ENCODE measurements at regions not wholly inside any gene's neighbourhood (a gene's known extent, or its start where the extent isn't known, plus 50 kb on each side); places are given as distances from the start of the nearest gene placed in this dataset.
A peak's percentile ranks its signal among the peaks of the same experiment; 100 is the strongest.
"Not testable (repeated sequence)": the region's sequence is repeated elsewhere in the genome, so short reads cannot be mapped to it uniquely, and the experiment has no call there.

DNA sequence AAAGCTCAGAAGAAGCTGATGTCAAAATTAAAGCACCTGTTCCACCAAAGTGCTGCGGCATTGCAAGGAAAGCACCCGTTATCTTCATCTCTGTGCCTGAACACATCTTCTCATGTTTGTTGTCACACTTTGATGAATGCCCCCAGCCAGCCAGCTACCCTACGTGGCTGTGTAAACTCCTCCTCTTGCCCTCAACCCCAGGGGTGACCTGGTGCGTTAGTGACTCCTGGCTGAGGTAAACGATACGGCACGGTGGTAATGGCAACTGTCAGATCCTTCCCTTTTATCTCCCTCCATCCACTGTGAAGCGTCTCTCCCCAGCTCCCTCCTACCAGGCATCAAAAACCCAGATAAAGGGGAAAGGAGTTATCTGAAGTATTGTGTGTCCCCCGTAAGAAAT, 90.6 kb upstream of the WWC2 start:
- peaks cover 0 to 17% (median 3%) of the 10 kb centered on the region in 5 experiments for H3K27me3 ChIP-seq (replicated peaks in 2 of 5; ENCODE audit: control insufficient read depth in 4 of 5, insufficient read depth in 5 of 5, low read length in 4 of 5)
- no peaks in the 10 kb centered on the region for H3K9me3 ChIP-seq (ENCODE audit: control extremely low read depth in 1 of 5, control insufficient read depth in 4 of 5, insufficient read depth in 2 of 5, low read depth in 1 of 5, low read length in 4 of 5)
- no peaks in the 10 kb centered on the region for H3K4me1 ChIP-seq (ENCODE audit: control extremely low read depth in 1 of 4, control insufficient read depth in 4 of 4, insufficient read depth in 4 of 4, low read length in 3 of 4)
- H3K4me3 ChIP-seq (ENCODE audit: control insufficient read depth in 1 of 7, extremely low read depth in 1 of 7, insufficient read depth in 4 of 7, low read depth in 2 of 7, low read length in 6 of 7): no peak overlapping the region
- POLR2A ChIA-PET: interaction anchor here (0.6 kb wide), 1 partner anchor 704 kb away, joined by 5 read pairs; no protein-coding TSS in a partner anchor
- H3K36me3 ChIP-seq (ENCODE audit: control insufficient read depth in 4 of 4, insufficient read depth in 4 of 4, low read length in 3 of 4): no peaks in the 10 kb centered on the region
- CTCF ChIA-PET: no interaction called here
- H3K27ac ChIP-seq (ENCODE audit: insufficient read depth in 1 of 2, low read depth in 1 of 2, low read length in 2 of 2, poor library complexity in 1 of 2, severe bottlenecking in 2 of 2): no peak overlapping the region
- WGBS (ENCODE audit: insufficient coverage): 77% methylated on average over 3 of the region's 9 CpGs
- DNase-seq: no peak

DNA sequence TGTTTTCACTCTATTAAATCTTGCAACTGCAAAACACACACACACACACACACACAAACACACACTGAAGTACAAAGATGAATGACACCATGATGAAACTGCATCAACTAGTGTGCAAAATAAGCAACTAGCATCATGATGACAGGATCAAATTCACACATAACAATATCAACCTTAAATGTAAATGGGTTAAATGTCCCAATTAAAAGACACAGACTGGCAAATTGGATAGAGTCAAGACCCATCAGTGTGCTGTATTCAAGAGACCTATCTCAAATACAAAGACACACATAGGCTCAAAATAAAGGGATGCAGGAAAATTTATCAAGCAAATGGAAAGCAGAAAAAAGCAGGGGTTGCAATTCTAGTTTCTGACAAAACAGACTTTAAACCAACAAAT, 87.2 kb upstream of the DCTD start:
- POLR2A ChIA-PET; H3K4me1 ChIP-seq (ENCODE audit: control extremely low read depth in 1 of 4, control insufficient read depth in 4 of 4, insufficient read depth in 4 of 4, low read length in 3 of 4); H3K4me3 ChIP-seq (ENCODE audit: control insufficient read depth in 1 of 7, extremely low read depth in 1 of 7, insufficient read depth in 4 of 7, low read depth in 2 of 7, low read length in 6 of 7); H3K27me3 ChIP-seq (replicated peaks in 2 of 5; ENCODE audit: control insufficient read depth in 4 of 5, insufficient read depth in 5 of 5, low read length in 4 of 5); CTCF ChIA-PET; H3K27ac ChIP-seq (ENCODE audit: insufficient read depth in 1 of 2, low read depth in 1 of 2, low read length in 2 of 2, poor library complexity in 1 of 2, severe bottlenecking in 2 of 2); H3K36me3 ChIP-seq (ENCODE audit: control insufficient read depth in 4 of 4, insufficient read depth in 4 of 4, low read length in 3 of 4); H3K9me3 ChIP-seq (ENCODE audit: control extremely low read depth in 1 of 5, control insufficient read depth in 4 of 5, insufficient read depth in 2 of 5, low read depth in 1 of 5, low read length in 4 of 5); DNase-seq: not testable (repeated sequence)

DNA sequence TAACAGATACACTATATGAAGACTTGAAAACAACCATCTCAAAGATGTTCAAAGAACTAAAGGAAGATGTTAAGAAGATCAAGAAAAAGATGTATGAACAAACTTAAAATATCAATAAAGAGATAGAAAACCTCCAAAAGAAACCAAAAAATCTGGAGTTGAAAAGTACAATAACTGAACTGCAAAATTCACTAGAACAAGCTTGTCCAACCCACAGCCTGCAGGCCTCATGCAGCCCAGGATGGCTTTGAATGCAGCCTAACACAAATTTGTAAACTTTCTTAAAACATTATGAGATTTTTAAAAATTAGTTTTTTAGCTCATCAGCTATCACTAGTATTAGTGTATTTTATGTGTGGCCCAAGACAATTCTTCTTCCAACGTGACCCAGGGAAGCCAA, 77.0 kb upstream of the DCTD start:
- Histone ChIP-seq H3K9me3 (ENCODE audit: control extremely low read depth in 1 of 5, control insufficient read depth in 4 of 5, insufficient read depth in 2 of 5, low read depth in 1 of 5, low read length in 4 of 5) (peaks cover 0 to 11% (median 5%) of the 10 kb centered on the region in 5 experiments), H3K4me3 (ENCODE audit: control insufficient read depth in 1 of 7, extremely low read depth in 1 of 7, insufficient read depth in 4 of 7, low read depth in 2 of 7, low read length in 6 of 7) (no peak overlapping the region), H3K4me1 (ENCODE audit: control extremely low read depth in 1 of 4, control insufficient read depth in 4 of 4, insufficient read depth in 4 of 4, low read length in 3 of 4) (no peaks in the 10 kb centered on the region), H3K27ac (ENCODE audit: insufficient read depth in 1 of 2, low read depth in 1 of 2, low read length in 2 of 2, poor library complexity in 1 of 2, severe bottlenecking in 2 of 2) (no peak overlapping the region), H3K36me3 (ENCODE audit: control insufficient read depth in 4 of 4, insufficient read depth in 4 of 4, low read length in 3 of 4) (no peaks in the 10 kb centered on the region), H3K27me3 (replicated peaks in 2 of 5; ENCODE audit: control insufficient read depth in 4 of 5, insufficient read depth in 5 of 5, low read length in 4 of 5) (no peaks in the 10 kb centered on the region)
- DNase-seq: no peak
- CTCF ChIA-PET: no interaction called here
- WGBS (ENCODE audit: insufficient coverage): no CpG with 5 or more reads among the region's 1 CpG
- POLR2A ChIA-PET: no interaction called here

DNA sequence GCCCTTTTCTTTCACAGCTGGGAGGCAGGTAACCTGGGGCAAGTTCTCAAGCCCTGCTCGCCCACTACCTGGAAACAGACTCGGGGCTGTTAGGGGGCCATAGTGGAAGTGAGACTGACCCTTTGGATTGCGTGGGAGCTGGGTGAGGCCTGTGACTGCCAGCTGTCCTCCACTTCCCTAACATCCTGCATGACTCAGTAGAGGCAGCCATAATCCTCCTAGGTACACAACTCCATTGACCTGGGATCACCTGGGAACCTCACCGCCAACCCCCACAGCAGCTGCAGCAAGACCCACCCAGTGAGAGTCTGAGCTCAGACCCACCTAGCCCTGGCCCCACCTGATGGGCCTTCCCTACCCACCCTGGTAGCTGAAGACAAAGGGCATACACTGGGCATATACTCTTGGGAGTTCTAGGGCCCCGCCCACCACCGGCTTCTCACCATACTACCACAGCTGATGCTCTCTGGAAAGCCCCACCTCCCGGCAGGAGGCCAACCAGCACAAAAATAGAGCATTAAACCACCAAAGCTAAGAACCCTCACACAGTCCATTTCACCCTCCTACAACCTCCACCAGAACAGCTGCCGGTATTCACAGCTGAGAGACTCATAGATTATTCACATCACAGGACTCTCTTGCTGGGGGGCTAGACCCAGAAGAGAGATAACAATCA, 61.1 kb upstream of the DCTD start:
- CTCF ChIA-PET: interaction anchor here (2.1 kb wide), 1 partner anchor 278 kb away, joined by 6 read pairs; no protein-coding TSS in a partner anchor
- DNase-seq: no peak
- WGBS (ENCODE audit: insufficient coverage): 100% methylated on average over 6 of the region's 8 CpGs
- Histone ChIP-seq H3K27ac (ENCODE audit: insufficient read depth in 1 of 2, low read depth in 1 of 2, low read length in 2 of 2, poor library complexity in 1 of 2, severe bottlenecking in 2 of 2) (no peak overlapping the region), H3K9me3 (ENCODE audit: control extremely low read depth in 1 of 5, control insufficient read depth in 4 of 5, insufficient read depth in 2 of 5, low read depth in 1 of 5, low read length in 4 of 5) (no peaks in the 10 kb centered on the region), H3K4me1 (ENCODE audit: control extremely low read depth in 1 of 4, control insufficient read depth in 4 of 4, insufficient read depth in 4 of 4, low read length in 3 of 4) (peaks cover 6 to 17% (median 12%) of the 10 kb centered on the region in 4 experiments), H3K4me3 (ENCODE audit: control insufficient read depth in 1 of 7, extremely low read depth in 1 of 7, insufficient read depth in 4 of 7, low read depth in 2 of 7, low read length in 6 of 7) (no peak overlapping the region), H3K27me3 (replicated peaks in 2 of 5; ENCODE audit: control insufficient read depth in 4 of 5, insufficient read depth in 5 of 5, low read length in 4 of 5) (no peaks in the 10 kb centered on the region), H3K36me3 (ENCODE audit: control insufficient read depth in 4 of 4, insufficient read depth in 4 of 4, low read length in 3 of 4) (no peaks in the 10 kb centered on the region)
- POLR2A ChIA-PET: no interaction called here

DNA sequence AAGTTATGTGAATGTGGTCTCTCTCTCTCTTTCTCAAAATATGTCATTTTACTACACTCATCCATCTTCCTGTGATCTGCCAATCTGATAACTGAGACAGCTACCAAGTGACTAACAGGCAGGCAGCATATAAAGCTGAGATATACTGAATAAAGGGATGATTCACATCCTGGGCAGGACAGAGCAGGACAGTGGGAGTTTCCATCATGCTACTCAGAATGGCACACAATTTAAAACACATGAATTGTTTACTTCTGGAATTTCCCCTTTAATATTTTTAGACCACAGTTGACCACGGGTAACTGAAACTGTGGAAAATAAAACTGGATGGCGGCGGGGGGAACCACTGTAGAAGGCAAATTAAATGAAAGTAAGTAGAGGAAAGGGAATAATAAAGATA, 58.6 kb upstream of the DCTD start:
- Histone ChIP-seq H3K4me3 (ENCODE audit: control insufficient read depth in 1 of 7, extremely low read depth in 1 of 7, insufficient read depth in 4 of 7, low read depth in 2 of 7, low read length in 6 of 7) (peak overlapping the region in 2 of 7 experiments; percentile 33 to 34), H3K27ac (ENCODE audit: insufficient read depth in 1 of 2, low read depth in 1 of 2, low read length in 2 of 2, poor library complexity in 1 of 2, severe bottlenecking in 2 of 2) (peak overlapping the region in 1 of 2 experiments; percentile 58)
- no CpG with 5 or more reads among the region's 3 CpGs for WGBS (ENCODE audit: insufficient coverage)

DNA sequence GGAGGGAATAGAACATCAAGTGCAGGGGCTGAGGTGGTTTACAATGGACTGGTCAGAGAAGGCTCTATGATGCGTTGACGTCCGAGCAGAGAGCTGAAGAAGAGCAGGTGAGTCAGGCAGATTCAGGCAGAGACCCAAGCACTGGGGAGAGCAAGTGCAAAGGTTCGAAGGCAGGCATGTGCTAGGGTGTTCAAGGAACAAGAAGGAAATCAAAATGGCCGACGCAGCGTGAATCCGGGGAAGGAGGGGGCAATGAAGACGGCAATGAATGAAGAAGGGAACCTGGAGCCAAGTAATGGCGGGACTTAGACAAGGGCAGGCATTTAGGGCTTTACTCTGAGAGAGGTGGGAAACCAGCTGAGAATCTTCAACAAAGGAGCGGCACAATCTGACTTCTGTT, 56.8 kb upstream of the DCTD start:
- no peak overlapping the region for H3K27ac ChIP-seq (ENCODE audit: insufficient read depth in 1 of 2, low read depth in 1 of 2, low read length in 2 of 2, poor library complexity in 1 of 2, severe bottlenecking in 2 of 2)
- CTCF ChIA-PET: interaction anchor here (1.6 kb wide), 1 partner anchor 36 kb away, joined by 3 read pairs; no protein-coding TSS in a partner anchor
- WGBS (ENCODE audit: insufficient coverage): 100% methylated on average over 10 of the region's 11 CpGs
- POLR2A ChIA-PET: interaction anchor here (0.6 kb wide), 1 partner anchor 179 kb away, joined by 3 read pairs; no protein-coding TSS in a partner anchor
- no peaks in the 10 kb centered on the region for H3K9me3 ChIP-seq (ENCODE audit: control extremely low read depth in 1 of 5, control insufficient read depth in 4 of 5, insufficient read depth in 2 of 5, low read depth in 1 of 5, low read length in 4 of 5)
- H3K4me1 ChIP-seq (ENCODE audit: control extremely low read depth in 1 of 4, control insufficient read depth in 4 of 4, insufficient read depth in 4 of 4, low read length in 3 of 4): peaks cover 6 to 29% (median 20%) of the 10 kb centered on the region in 4 experiments
- H3K4me3 ChIP-seq (ENCODE audit: control insufficient read depth in 1 of 7, extremely low read depth in 1 of 7, insufficient read depth in 4 of 7, low read depth in 2 of 7, low read length in 6 of 7): no peak overlapping the region
- no peaks in the 10 kb centered on the region for H3K27me3 ChIP-seq (replicated peaks in 2 of 5; ENCODE audit: control insufficient read depth in 4 of 5, insufficient read depth in 5 of 5, low read length in 4 of 5)
- no peaks in the 10 kb centered on the region for H3K36me3 ChIP-seq (ENCODE audit: control insufficient read depth in 4 of 4, insufficient read depth in 4 of 4, low read length in 3 of 4)
- no peak for DNase-seq

More for the DNA sequence above, 58.6 kb upstream of the DCTD start:
- CTCF ChIA-PET: interaction anchor here (0.6 to 1.3 kb wide), 4 partner anchors 12 to 286 kb away, joined by 3 to 4 read pairs (median 3); no protein-coding TSS in a partner anchor
- Histone ChIP-seq H3K27me3 (replicated peaks in 2 of 5; ENCODE audit: control insufficient read depth in 4 of 5, insufficient read depth in 5 of 5, low read length in 4 of 5) (no peaks in the 10 kb centered on the region), H3K4me1 (ENCODE audit: control extremely low read depth in 1 of 4, control insufficient read depth in 4 of 4, insufficient read depth in 4 of 4, low read length in 3 of 4) (peaks cover 6 to 17% (median 12%) of the 10 kb centered on the region in 4 experiments), H3K36me3 (ENCODE audit: control insufficient read depth in 4 of 4, insufficient read depth in 4 of 4, low read length in 3 of 4) (no peaks in the 10 kb centered on the region), H3K9me3 (ENCODE audit: control extremely low read depth in 1 of 5, control insufficient read depth in 4 of 5, insufficient read depth in 2 of 5, low read depth in 1 of 5, low read length in 4 of 5) (no peaks in the 10 kb centered on the region)
- peak; percentile 53 to 90 (median 86) for DNase-seq
- POLR2A ChIA-PET: no interaction called here

DNA sequence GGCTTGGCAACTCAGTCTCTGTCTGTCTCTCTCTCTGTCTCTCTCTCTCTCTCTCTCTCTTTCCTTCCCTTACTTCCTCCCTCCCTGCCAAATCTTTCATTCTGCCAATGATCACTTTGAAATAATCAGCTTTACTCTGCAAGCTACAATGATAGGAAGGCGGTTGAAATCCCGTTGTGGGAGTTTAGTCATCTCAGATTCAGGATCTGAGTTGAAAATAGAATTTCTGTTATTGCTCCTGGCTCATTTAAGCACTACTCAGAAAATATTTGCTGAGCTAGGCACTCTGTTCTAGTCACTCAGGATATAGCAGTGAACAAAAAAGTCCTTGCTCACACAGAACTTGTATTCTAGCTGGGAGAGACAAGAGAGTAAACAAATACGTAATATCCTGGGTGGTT, 56.3 kb upstream of the DCTD start:
- H3K4me1 ChIP-seq (ENCODE audit: control extremely low read depth in 1 of 4, control insufficient read depth in 4 of 4, insufficient read depth in 4 of 4, low read length in 3 of 4): peaks cover 6 to 29% (median 20%) of the 10 kb centered on the region in 4 experiments
- ChIA-PET POLR2A (no interaction called here), CTCF (interaction anchor here (1.6 kb wide), 1 partner anchor 35 kb away, joined by 3 read pairs; no protein-coding TSS in a partner anchor)
- H3K4me3 ChIP-seq (ENCODE audit: control insufficient read depth in 1 of 7, extremely low read depth in 1 of 7, insufficient read depth in 4 of 7, low read depth in 2 of 7, low read length in 6 of 7): no peak overlapping the region
- H3K27ac ChIP-seq (ENCODE audit: insufficient read depth in 1 of 2, low read depth in 1 of 2, low read length in 2 of 2, poor library complexity in 1 of 2, severe bottlenecking in 2 of 2): no peak overlapping the region
- H3K36me3 ChIP-seq (ENCODE audit: control insufficient read depth in 4 of 4, insufficient read depth in 4 of 4, low read length in 3 of 4): no peaks in the 10 kb centered on the region
- H3K9me3 ChIP-seq (ENCODE audit: control extremely low read depth in 1 of 5, control insufficient read depth in 4 of 5, insufficient read depth in 2 of 5, low read depth in 1 of 5, low read length in 4 of 5): no peaks in the 10 kb centered on the region
- 93% methylated on average over 3 of the region's 3 CpGs for WGBS (ENCODE audit: insufficient coverage)
- no peak for DNase-seq
- no peaks in the 10 kb centered on the region for H3K27me3 ChIP-seq (replicated peaks in 2 of 5; ENCODE audit: control insufficient read depth in 4 of 5, insufficient read depth in 5 of 5, low read length in 4 of 5)
